ENCODE measurements at regions not wholly inside any gene's neighbourhood (a gene's known extent, or its start where the extent isn't known, plus 50 kb on each side); places are given as distances from the start of the nearest gene placed in this dataset.

- H3K9me2 ChIP-seq (ENCODE audit: insufficient read depth) = no peaks in the 10 kb centered on the region
- TF ChIP-seq EZH2phosphoT487 (IDR thresholded peaks at IDR 0.05; ENCODE audit: insufficient read depth, low read depth) = no peak
- no peak for TF ChIP-seq EZH2 (IDR thresholded peaks at IDR 0.05; ENCODE audit: insufficient read depth, poor library complexity, severe bottlenecking)
- H3K79me2 ChIP-seq (ENCODE audit: insufficient read depth) = no peaks in the 10 kb centered on the region
- H3K4me1 ChIP-seq (ENCODE audit: insufficient read depth) = no peaks in the 10 kb centered on the region
- no peak overlapping the region for H3K4me3 ChIP-seq
- H2AFZ ChIP-seq = no peak overlapping the region
- 39 to 42% methylated on average over 3 of the region's 3 CpGs for WGBS, 2 experiments (ENCODE audit: low coverage in 1 of 2, low lambda C conversion rate in 2 of 2, missing lambda C conversion rate in 2 of 2)
- no peaks in the 10 kb centered on the region for H3F3A ChIP-seq (ENCODE audit: insufficient read depth)
- no peak for DNase-seq
- no peaks in the 10 kb centered on the region for H3K36me3 ChIP-seq (ENCODE audit: low read depth)
- H3K9me3 ChIP-seq (ENCODE audit: low read depth) = peaks cover 2% of the 10 kb centered on the region
- no peak overlapping the region for H3K27ac ChIP-seq
- in situ Hi-C loops (cut with MboI) = no loop called here
- H4K20me1 ChIP-seq (ENCODE audit: insufficient read depth) = no peaks in the 10 kb centered on the region
- H3K4me2 ChIP-seq (ENCODE audit: unreplicated experiment) = no peak overlapping the region
- H3K27me3 ChIP-seq (replicated peaks; ENCODE audit: insufficient read depth) = no peaks in the 10 kb centered on the region
- no peak overlapping the region for H3K9ac ChIP-seq
Observed at GRCh38 chr18:64589000-64589399, 440.1 kb upstream of the LINC00305 start.

- no peaks in the 10 kb centered on the region for H3K27me3 ChIP-seq (replicated peaks; ENCODE audit: insufficient read depth)
- H3F3A ChIP-seq (ENCODE audit: insufficient read depth) = no peaks in the 10 kb centered on the region
- H3K36me3 ChIP-seq (ENCODE audit: low read depth) = no peaks in the 10 kb centered on the region
- no peaks in the 10 kb centered on the region for H3K79me2 ChIP-seq (ENCODE audit: insufficient read depth)
- in situ Hi-C loops (cut with MboI) = no loop called here
- no peaks in the 10 kb centered on the region for H4K20me1 ChIP-seq (ENCODE audit: insufficient read depth)
- H3K4me2 ChIP-seq (ENCODE audit: unreplicated experiment) = no peak overlapping the region
- H3K27ac ChIP-seq = no peak overlapping the region
- no peak for TF ChIP-seq EZH2 (IDR thresholded peaks at IDR 0.05; ENCODE audit: insufficient read depth, poor library complexity, severe bottlenecking)
- TF ChIP-seq EZH2phosphoT487 (IDR thresholded peaks at IDR 0.05; ENCODE audit: insufficient read depth, low read depth) = no peak
- H3K4me3 ChIP-seq = no peak overlapping the region
- H3K9me3 ChIP-seq (ENCODE audit: low read depth) = no peaks in the 10 kb centered on the region
- H2AFZ ChIP-seq = no peak overlapping the region
- DNase-seq = no peak
- WGBS, 2 experiments (ENCODE audit: low coverage in 1 of 2, low lambda C conversion rate in 2 of 2, missing lambda C conversion rate in 2 of 2) = 9 to 11% methylated on average over 2 of the region's 2 CpGs
- no peaks in the 10 kb centered on the region for H3K4me1 ChIP-seq (ENCODE audit: insufficient read depth)
- H3K9me2 ChIP-seq (ENCODE audit: insufficient read depth) = no peaks in the 10 kb centered on the region
- no peak overlapping the region for H3K9ac ChIP-seq
Observed at GRCh38 chr18:64566456-64566855, 417.6 kb upstream of the LINC00305 start.

DNA sequence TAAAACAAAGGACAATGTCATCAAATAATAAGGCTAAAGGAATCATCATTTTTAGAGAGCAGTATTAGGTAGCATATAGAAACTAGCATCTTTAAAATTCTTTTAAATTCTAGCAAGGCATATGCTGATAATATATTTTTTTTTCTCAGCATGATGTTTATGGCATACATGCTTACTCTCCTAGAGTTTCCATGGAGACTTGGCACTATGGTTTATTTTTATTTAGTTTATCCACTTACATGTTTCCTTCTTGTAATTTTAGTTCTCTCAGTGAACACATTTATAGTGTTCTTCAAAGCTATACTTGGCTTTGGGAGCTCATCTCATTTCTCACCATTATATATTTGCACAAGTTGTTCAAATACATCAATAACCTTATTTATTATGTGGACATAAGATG is 413.8 kb upstream of the LINC00305 start:
- no peaks in the 10 kb centered on the region for H3K9me2 ChIP-seq (ENCODE audit: insufficient read depth)
- H3K9me3 ChIP-seq (ENCODE audit: low read depth) = no peaks in the 10 kb centered on the region
- no peaks in the 10 kb centered on the region for H3K27me3 ChIP-seq (replicated peaks; ENCODE audit: insufficient read depth)
- DNase-seq = no peak
- H3K36me3 ChIP-seq (ENCODE audit: low read depth) = no peaks in the 10 kb centered on the region
- H3K79me2 ChIP-seq (ENCODE audit: insufficient read depth) = no peaks in the 10 kb centered on the region
- no peaks in the 10 kb centered on the region for H3K4me1 ChIP-seq (ENCODE audit: insufficient read depth)
- no peak overlapping the region for H3K4me3 ChIP-seq
- no peaks in the 10 kb centered on the region for H3F3A ChIP-seq (ENCODE audit: insufficient read depth)
- H3K9ac ChIP-seq = no peak overlapping the region
- TF ChIP-seq EZH2phosphoT487 (IDR thresholded peaks at IDR 0.05; ENCODE audit: insufficient read depth, low read depth) = no peak
- no peak for TF ChIP-seq EZH2 (IDR thresholded peaks at IDR 0.05; ENCODE audit: insufficient read depth, poor library complexity, severe bottlenecking)
- in situ Hi-C loops (cut with MboI) = no loop called here
- H2AFZ ChIP-seq = no peak overlapping the region
- H4K20me1 ChIP-seq (ENCODE audit: insufficient read depth) = no peaks in the 10 kb centered on the region
- no peak overlapping the region for H3K27ac ChIP-seq
- no peak overlapping the region for H3K4me2 ChIP-seq (ENCODE audit: unreplicated experiment)

GRCh38 chr18:64546451-64546850 is 397.6 kb upstream of the LINC00305 start:
- Histone ChIP-seq H3K27me3 (replicated peaks; ENCODE audit: insufficient read depth) (no peaks in the 10 kb centered on the region), H3F3A (ENCODE audit: insufficient read depth) (no peaks in the 10 kb centered on the region), H2AFZ (no peak overlapping the region), H3K4me1 (ENCODE audit: insufficient read depth) (no peaks in the 10 kb centered on the region), H4K20me1 (ENCODE audit: insufficient read depth) (no peaks in the 10 kb centered on the region), H3K4me3 (no peak overlapping the region), H3K9me2 (ENCODE audit: insufficient read depth) (no peaks in the 10 kb centered on the region), H3K4me2 (ENCODE audit: unreplicated experiment) (no peak overlapping the region), H3K36me3 (ENCODE audit: low read depth) (no peaks in the 10 kb centered on the region), H3K9me3 (ENCODE audit: low read depth) (no peaks in the 10 kb centered on the region), H3K79me2 (ENCODE audit: insufficient read depth) (no peaks in the 10 kb centered on the region), H3K9ac (no peak overlapping the region), H3K27ac (no peak overlapping the region)
- TF ChIP-seq EZH2phosphoT487 (IDR thresholded peaks at IDR 0.05; ENCODE audit: insufficient read depth, low read depth) (no peak), EZH2 (IDR thresholded peaks at IDR 0.05; ENCODE audit: insufficient read depth, poor library complexity, severe bottlenecking) (no peak)
- in situ Hi-C loops (cut with MboI) = no loop called here
- WGBS, 2 experiments (ENCODE audit: low coverage in 1 of 2, low lambda C conversion rate in 2 of 2, missing lambda C conversion rate in 2 of 2) = 70 to 72% methylated on average over 4 of the region's 4 CpGs
- no peak for DNase-seq

- DNase-seq = no peak
- no peaks in the 10 kb centered on the region for H3K9me2 ChIP-seq (ENCODE audit: insufficient read depth)
- 9 to 16% methylated on average over 1 of the region's 1 CpG for WGBS, 2 experiments (ENCODE audit: low coverage in 1 of 2, low lambda C conversion rate in 2 of 2, missing lambda C conversion rate in 2 of 2)
- no peaks in the 10 kb centered on the region for H3K27me3 ChIP-seq (replicated peaks; ENCODE audit: insufficient read depth)
- H4K20me1 ChIP-seq (ENCODE audit: insufficient read depth) = no peaks in the 10 kb centered on the region
- no peaks in the 10 kb centered on the region for H3K4me1 ChIP-seq (ENCODE audit: insufficient read depth)
- no peak overlapping the region for H3K27ac ChIP-seq
- no peak overlapping the region for H3K4me3 ChIP-seq
- no peaks in the 10 kb centered on the region for H3F3A ChIP-seq (ENCODE audit: insufficient read depth)
- no peak overlapping the region for H3K9ac ChIP-seq
- no peaks in the 10 kb centered on the region for H3K79me2 ChIP-seq (ENCODE audit: insufficient read depth)
- H3K9me3 ChIP-seq (ENCODE audit: low read depth) = no peaks in the 10 kb centered on the region
- TF ChIP-seq EZH2phosphoT487 (IDR thresholded peaks at IDR 0.05; ENCODE audit: insufficient read depth, low read depth) (no peak), EZH2 (IDR thresholded peaks at IDR 0.05; ENCODE audit: insufficient read depth, poor library complexity, severe bottlenecking) (no peak)
- in situ Hi-C loops (cut with MboI) = no loop called here
- no peak overlapping the region for H2AFZ ChIP-seq
- no peak overlapping the region for H3K4me2 ChIP-seq (ENCODE audit: unreplicated experiment)
- no peaks in the 10 kb centered on the region for H3K36me3 ChIP-seq (ENCODE audit: low read depth)
Observed at GRCh38 chr18:64539847-64540246, 391.0 kb upstream of the LINC00305 start.

Measured in GM23248 (cell line).